NCI-H460 (cell line): ENCODE measurements at regions not wholly inside any gene's neighbourhood (a gene's known extent, or its start where the extent isn't known, plus 50 kb on each side); places are given as distances from the start of the nearest gene placed in this dataset.

ENCODE experiments used
- DNase-seq: peaks from one replicate; pipeline ENCODE4 v3.0.0-alpha.2; 2016; ENCODE audit warnings: low read depth; ENCODE audit errors: extremely low read depth

DNA sequence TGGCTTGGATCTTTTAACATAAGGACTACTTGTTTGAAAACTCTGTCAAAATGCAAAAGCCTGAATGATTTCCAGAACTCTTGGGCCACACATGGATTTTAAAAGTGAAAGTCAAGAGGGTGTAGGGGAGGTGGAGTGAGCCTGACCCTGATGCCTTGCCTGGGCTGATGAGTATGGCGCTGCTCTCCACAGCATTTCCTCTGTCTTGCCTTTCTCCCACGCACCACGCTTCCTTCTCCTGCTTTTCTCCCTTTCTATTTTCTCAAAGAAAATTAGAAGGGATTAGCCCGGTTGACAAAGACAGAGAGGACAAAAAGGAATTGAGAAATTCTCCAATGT lies 207.0 kb upstream of the CCDC68 start:
- DNase-seq = no peak

DNA sequence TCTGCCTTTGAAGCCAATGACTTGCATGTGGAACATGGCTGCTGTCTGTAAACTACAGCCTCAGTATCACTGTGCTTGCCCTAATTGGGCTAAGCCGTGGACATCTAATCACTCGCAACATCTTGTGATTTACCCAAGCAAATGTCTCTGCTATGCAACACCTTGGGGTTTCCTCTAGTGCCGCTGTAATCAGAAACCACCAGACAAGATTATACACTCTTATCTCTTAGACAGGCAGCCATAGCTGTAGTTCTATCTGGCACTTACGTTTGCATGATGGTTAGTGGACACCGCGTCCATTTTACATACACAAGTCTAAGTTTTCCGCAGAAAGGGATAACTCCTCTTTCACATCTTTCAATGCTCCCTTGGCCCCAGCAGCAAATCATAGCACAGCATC lies 204.3 kb upstream of the CCDC68 start:
- no peak for DNase-seq

DNA sequence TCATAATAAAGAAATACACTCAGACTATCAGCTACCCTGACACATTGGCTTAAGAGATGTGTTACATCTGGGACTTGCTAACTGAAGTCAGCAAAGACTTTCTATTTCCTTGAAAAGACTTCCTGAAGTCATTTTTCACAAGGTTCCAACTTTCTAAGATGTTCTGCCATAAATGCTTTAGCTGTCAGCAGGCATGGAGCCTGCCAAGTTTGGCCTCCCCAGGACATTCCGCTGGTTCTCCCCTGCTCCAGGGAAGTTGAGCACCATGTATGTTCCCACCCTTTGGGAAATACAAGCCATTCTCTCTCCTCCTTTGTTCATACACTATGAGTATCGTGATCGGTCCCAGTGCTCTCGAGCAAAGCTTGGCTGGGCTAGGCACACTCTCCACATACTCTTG lies 202.7 kb upstream of the CCDC68 start:
- no peak for DNase-seq

DNA sequence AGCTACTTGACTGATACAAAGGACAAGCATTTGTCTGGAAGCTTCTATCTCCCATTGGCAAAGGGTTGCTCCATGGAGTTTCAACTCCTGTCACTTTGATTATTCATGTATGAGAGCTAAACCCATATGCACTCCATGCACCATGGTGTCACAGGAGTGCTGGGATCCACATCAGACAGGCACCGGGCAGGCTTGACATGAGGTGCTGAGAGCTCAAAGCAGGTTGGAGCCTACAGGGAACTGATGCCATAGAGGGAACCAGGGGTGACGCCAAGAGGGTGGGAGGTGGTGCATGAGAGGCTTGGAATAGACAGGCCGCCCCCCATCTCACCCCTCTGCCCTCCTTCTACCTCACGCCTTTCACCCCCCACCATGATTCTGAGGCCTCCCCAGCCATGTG lies 199.8 kb upstream of the CCDC68 start:
- no peak for DNase-seq

DNA sequence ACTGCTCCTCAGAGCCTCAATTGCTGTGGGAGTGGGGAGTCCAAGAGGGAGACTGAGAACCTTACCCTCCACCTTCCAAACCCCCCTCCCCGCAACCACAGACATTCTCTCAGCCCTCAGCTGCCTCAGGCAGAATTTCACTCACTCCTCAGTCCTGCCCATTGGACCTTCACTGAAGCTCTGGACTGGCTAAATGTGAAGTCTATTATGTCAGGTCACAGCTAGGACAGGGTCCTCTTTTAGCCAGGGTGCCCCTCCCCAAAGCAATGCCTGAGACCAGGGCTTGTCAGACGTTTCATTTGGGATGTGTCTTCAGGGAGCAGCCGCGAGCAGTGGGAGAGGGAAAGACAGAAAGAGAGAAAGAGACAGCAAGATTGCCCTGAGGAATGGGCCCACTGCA lies 199.3 kb upstream of the CCDC68 start:
- no peak for DNase-seq

DNA sequence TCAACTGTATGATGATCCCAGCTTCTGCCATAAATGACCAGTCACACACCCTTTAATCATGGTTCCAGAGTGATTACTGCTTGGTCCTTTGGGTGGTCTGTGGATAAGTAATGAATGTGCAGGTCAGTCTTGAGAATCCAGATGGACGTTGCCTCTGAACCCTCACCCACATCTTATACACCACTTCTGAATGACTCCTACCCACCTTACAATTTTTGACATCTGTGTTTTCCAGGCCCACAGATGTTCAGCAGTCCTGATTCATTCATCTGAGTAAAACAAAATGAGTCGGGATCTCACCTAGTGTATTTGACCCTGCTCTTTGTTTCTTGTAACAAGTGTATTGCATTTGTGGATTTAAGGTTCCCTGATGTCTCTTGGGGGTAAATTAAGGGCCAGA lies 194.1 kb upstream of the CCDC68 start:
- DNase-seq = no peak

DNA sequence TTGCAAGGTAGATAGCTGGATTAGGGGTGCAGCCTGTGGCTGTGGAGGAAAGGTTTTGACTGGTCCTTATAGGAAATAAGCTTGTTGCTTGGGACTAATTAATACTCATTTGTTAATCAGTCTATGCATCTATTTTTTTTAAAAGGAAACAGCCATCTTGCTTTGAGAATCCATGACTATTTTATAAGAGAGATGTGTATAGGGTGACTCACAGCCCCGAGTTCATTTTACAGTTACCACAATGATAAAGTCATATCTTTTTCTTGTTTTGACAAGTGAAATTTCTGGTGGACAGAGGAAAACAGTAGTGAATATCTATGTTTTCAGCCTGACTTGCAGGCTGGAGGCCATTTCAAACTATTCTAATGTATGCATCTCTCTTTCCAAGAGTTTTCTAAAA lies 193.5 kb upstream of the CCDC68 start:
- DNase-seq = no peak

DNA sequence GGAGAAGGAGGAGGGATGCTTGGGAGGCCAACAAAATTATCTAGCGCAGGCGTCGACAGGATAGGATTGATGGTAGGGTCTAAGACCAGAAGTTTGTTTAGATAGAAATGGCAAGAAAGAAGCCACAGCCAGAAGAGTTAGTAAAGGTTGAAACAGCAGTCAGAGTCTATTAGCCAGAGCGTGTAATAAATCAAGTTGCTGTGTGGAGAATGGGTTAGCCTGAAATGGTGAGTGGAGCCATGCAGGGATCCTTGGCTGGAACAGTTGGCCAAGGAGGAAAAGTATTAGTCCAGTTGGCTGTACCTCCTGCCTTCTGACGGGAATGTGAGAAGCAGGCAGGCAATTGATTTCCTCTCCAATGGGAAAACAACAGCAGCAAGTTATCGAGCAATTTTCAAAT lies 190.7 kb upstream of the CCDC68 start:
- no peak for DNase-seq

DNA sequence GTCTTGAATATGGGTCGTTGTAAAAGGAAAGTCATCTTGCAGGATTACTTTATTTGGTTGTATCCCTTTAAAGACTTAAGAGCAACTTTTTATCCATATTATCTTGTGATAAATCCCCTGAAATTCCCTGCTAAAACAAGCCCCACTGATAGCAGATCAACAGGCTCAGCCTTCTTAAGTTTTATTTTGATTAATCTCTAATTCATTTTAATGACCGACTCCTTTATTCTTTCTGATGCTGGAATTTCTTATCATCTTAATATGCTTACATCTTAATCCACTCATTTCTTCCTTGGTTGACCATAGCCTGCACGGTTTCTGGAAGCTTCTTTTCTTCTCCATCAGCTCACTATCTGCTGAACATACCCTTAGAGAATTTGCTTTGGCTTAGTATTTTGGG lies 188.5 kb upstream of the CCDC68 start:
- no peak for DNase-seq

DNA sequence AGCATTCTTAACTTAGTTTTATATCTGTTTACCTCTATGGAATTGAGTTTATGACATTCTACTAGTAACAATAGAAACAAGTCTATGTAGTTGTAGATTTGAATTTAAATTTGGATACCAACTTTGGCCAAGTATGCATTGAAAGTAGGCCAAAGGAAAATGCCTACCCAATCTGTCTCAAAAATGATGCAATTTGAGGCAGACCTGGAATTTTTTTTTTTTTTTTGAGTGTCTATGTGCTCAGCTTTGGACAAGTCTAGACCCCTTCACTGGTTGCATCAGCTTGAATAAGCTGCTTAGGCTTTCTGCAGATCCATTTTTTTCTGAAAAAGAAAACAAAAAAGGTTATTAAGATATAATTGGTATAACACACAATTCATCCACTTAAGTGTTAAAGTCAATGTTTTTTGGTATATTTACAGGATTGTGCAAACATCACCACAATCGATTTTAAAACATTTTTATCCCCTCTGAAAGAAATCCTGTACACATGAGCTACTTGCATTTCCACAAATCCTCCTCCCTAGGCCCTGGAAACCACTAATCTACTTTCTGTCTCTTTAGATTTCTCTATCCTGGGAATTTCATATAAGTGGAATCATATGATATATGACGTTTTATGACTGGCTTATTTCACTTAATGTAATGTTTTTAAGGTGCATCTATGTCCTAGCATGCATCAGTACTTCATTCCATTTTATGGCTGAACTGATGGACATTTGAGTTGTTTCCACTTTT lies 185.1 kb upstream of the CCDC68 start:
- no peak for DNase-seq

DNA sequence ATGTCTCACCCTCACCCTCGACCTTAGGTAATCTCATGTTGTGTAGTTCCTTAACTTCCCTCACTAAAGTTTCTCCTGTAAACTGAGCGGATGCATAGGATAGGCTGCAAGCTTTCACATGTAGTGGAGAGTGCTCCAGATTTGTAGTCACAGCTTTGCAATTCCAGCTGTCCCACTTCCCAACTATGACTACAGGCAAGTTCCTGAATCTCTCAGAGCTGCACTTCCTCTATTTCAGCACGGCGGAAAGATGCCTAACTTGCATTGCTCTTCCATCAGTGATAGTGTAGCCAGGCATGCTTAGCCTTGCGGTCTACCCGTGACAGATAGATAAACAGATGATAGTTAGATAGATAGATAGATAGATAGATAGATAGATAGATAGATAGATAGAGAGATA lies 183.1 kb upstream of the CCDC68 start:
- DNase-seq = no peak

DNA sequence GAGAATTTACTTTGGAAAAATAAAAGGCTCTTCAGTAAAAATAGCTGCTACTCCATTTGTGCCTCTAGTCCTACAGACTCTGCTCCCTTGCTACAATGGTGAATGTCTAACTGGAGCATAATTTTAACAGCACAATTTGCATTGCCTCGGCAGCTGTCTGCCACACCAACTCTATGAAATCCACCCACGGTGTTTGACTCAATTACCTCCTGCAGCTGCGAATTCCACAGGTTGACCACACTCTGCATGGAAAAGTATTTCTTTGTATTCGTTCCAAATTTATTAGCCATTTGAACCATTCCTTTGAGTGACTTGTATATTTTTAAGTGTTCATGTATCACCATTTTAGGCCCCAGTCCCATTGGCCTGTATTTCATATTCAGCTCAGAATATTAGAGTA lies 182.1 kb upstream of the CCDC68 start:
- DNase-seq = no peak

DNA sequence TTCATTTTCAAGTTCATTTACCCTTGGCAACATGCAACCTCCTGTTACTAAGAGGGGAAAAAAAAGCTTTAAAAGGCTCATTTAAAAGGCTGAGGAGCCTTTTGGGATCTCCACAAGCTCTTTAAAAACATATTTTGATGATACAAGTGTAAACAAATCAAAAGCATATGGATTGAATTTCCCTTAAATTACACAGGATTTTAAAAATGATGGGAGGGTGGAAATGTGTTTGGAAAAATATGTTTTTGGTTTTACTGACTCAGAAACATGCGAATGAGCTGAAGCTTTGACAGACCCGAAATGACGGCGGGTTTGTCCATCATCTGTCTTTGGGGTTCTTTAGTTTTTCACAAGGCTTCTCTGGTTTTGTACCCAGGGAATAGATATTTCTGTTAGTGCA lies 180.6 kb upstream of the CCDC68 start:
- no peak for DNase-seq

DNA sequence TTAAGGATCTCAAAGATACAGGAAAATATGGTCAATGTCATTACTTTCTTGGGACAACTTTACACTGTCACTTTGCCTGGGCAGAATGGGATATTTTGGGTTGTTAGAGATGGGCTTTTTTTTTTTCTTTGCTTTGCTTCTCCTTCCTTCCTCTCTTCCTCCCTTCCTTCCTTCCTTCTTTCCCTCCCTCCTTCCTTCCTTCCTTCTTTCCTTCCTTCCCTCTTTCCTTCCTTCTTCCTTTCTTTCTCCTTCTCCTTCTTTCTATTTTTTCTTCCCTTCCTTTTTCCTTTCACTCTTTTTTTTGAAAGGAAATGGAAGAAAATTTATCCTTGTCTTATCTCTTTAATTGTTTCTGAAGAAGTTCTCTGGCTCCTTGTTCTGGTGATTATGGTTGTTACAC lies 180.0 kb upstream of the CCDC68 start:
- no peak for DNase-seq

DNA sequence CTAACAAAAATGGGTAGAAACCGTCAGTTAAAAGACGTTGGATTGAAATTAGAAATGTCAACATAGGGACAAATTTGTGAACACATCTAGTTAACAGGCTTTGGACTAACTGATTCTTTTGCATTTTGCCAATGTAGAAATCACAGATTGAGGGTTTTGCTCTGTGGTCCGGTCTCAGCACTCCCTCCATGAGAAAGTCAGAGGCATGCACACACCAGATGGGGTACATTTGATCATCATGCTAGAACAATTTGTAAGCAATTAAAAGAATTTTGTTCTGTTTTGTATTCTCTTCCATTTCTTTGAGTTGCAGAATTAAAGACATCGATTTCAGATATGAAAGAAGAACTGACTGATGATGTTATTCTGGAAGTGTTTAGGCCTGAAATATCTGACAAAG lies 179.1 kb upstream of the CCDC68 start:
- no peak for DNase-seq

DNA sequence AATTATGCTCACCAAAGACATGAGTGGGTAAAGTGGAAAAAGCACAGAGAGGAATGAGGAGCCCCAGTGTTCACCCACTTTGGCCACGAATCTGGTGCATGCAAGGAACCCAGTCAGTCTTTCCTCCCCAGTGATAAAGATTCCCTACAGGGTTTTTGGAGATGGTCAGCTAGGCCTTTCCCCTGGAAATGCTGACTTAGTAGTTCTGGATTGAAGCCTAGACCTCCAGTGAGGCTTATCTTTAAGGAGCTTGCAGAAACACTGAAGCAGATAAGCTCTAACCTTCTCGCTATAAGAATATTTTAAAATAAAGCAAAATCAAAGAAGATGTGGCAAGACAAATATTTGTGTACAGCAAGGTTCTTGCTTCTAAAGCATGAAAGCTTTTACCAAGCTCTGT lies 178.3 kb upstream of the CCDC68 start:
- DNase-seq = no peak

DNA sequence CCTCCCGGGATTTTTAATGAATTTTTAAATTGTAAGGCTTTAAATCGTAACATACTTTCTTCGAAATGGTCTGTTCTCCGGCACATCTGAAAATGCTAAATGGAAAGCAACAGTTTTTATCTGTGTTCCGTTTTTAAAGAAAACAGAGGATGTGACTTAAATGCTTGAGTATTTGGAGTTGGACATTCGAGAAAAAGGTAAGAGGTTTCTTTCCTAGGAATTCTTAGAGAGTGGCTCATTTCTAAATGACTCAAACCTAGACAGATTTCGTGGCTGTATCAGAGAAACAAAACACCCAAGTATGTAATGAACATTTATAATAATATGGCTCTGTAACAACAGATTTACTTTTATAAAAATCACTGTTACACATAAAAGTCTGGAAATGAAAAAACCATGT lies 177.6 kb upstream of the CCDC68 start:
- DNase-seq = no peak

DNA sequence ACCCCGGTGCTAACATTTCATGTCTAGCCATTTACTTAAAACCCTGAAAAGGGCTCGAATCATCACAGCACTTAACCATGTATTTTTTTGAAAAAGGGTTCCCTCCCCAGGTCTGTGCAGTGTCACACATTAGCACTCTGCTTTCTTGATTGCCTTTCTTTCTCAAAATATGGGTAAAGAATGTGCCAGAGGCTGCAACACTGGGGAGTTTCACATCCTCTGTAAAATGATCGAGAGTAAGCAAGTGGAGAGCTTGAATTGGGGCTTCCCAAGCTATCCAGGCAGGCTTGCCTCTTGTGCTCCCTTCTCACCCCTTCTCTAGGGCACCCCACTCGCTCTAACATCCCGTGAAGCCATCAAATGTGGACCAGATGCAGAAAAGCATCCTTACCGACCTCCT lies 177.0 kb upstream of the CCDC68 start:
- DNase-seq = no peak

DNA sequence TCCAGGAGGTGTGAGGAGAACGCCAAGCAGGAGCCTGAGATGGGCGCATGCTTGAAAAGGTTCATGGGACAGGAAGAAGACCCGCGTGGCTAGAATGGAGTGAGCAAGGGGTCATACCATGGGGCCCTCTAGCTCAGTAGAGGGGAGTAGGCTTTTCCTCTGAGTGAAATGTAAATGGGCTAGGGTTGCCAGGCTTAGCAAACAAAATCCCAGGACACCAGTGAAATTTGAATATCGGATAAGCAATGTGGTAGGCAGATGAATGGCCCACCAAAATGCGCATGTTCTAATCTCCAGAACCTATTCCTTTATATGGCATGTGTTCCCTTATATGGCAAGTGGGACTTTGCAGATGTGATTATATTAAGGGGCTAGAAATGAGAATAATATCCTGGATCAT lies 174.1 kb upstream of the CCDC68 start:
- DNase-seq = no peak

DNA sequence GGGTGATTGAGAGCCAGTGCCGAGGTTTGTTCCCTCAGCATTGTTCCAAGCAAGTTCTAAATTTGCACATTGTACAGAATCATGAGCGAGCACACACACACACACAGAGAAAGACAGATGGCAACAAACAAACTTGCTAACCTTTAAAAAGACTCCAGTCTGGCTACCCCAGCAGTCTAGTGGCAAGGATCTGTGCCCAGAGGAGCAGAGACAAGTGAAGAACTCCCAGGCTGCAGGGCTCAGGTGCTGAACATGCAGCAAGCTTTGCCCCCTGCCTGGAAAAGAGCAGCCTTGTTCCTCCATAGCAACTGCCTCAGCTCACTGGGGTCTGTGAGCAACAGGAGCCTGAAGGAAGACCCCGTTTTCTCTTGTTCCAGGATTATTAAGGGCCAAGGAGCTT lies 169.2 kb upstream of the CCDC68 start:
- no peak for DNase-seq

DNA sequence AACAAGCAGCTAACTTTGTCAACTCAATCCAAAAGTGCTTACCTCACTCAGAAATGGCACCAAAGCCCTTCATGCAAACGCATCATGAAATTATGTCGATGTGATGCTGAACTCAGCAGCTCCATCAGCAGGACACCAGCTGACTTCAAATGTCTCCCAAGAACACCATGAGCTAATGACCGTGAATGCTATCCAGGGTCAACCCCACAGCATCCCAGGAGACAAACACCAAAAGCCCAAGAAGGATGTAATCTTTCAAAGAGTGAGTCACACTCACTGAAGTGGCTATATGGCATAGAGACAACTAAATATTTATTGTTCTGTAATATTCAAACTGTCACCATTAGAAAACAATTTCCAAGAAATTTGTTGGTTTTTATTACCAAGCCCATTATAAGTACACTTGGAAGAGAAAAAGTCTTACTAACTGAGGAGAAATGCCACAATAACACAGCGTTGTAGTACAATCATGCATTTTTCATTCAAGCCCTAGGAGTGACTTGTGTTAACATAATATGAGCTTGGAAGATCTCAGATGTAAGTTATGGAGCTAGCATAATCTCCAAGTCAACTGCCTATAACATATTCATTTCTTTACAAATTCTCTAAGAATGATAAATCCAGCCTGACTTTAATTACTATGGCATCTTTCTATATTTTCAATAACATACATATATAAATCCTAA lies 165.0 kb upstream of the CCDC68 start:
- no peak for DNase-seq

DNA sequence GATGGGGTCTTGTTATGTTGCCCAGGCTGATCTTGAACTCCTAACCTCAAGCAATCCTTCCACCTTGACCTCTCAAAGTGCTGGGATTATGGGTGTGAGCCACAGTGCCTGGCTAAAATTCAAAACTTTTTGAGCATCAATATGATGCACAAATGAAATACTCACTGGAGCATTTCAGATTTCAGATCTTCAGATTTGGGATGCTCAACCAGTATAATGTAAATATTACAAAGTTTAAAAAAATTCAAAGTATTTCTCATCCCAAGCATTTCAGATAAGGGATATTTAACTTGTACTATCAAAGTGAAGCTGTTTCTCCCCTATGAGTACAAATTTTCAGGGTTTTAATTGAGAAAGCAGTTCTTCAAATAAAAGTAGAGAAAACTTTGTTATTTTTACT lies 164.1 kb upstream of the CCDC68 start:
- no peak for DNase-seq
